HL-60 (cell line): ENCODE measurements at regions not wholly inside any gene's neighbourhood (a gene's known extent, or its start where the extent isn't known, plus 50 kb on each side); places are given as distances from the start of the nearest gene placed in this dataset.

Source experiments
- TF ChIP-seq, protein P1 (sequence below): IDR thresholded peaks from 2 replicates; pipeline ENCODE4 v1.6.1; 2012; ENCODE audit warnings: low read depth; ENCODE audit not compliant: insufficient replicate concordance
- TF ChIP-seq, protein P2 (sequence below): IDR thresholded peaks from one replicate; pipeline ENCODE4 v1.5.1; 2011; ENCODE audit warnings: low read length, control low read depth, inconsistent platforms; ENCODE audit not compliant: insufficient read depth

GRCh38 chr10:25828475-25828874 lies 105.6 kb upstream of the MYO3A start:
- TF ChIP-seq, protein P1, sequence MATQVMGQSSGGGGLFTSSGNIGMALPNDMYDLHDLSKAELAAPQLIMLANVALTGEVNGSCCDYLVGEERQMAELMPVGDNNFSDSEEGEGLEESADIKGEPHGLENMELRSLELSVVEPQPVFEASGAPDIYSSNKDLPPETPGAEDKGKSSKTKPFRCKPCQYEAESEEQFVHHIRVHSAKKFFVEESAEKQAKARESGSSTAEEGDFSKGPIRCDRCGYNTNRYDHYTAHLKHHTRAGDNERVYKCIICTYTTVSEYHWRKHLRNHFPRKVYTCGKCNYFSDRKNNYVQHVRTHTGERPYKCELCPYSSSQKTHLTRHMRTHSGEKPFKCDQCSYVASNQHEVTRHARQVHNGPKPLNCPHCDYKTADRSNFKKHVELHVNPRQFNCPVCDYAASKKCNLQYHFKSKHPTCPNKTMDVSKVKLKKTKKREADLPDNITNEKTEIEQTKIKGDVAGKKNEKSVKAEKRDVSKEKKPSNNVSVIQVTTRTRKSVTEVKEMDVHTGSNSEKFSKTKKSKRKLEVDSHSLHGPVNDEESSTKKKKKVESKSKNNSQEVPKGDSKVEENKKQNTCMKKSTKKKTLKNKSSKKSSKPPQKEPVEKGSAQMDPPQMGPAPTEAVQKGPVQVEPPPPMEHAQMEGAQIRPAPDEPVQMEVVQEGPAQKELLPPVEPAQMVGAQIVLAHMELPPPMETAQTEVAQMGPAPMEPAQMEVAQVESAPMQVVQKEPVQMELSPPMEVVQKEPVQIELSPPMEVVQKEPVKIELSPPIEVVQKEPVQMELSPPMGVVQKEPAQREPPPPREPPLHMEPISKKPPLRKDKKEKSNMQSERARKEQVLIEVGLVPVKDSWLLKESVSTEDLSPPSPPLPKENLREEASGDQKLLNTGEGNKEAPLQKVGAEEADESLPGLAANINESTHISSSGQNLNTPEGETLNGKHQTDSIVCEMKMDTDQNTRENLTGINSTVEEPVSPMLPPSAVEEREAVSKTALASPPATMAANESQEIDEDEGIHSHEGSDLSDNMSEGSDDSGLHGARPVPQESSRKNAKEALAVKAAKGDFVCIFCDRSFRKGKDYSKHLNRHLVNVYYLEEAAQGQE: no peak
- TF ChIP-seq, protein P2, sequence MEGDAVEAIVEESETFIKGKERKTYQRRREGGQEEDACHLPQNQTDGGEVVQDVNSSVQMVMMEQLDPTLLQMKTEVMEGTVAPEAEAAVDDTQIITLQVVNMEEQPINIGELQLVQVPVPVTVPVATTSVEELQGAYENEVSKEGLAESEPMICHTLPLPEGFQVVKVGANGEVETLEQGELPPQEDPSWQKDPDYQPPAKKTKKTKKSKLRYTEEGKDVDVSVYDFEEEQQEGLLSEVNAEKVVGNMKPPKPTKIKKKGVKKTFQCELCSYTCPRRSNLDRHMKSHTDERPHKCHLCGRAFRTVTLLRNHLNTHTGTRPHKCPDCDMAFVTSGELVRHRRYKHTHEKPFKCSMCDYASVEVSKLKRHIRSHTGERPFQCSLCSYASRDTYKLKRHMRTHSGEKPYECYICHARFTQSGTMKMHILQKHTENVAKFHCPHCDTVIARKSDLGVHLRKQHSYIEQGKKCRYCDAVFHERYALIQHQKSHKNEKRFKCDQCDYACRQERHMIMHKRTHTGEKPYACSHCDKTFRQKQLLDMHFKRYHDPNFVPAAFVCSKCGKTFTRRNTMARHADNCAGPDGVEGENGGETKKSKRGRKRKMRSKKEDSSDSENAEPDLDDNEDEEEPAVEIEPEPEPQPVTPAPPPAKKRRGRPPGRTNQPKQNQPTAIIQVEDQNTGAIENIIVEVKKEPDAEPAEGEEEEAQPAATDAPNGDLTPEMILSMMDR: no peak
